Activated T-helper 1 cell treated with anti-CD3 and anti-CD28 coated beads, Interleukin-12 subunit alpha, Interleukin-12 subunit beta, Interleukin-2, Interleukin-4 antibody, amounts not matched to agents 30 ng/mL and 10 ng/mL and 1 ng/mL, durations not matched to agents 14 hours and 24 hours and 36 hours (primary cell): ENCODE measurements at regions not wholly inside any gene's neighbourhood (a gene's known extent, or its start where the extent isn't known, plus 50 kb on each side); places are given as distances from the start of the nearest gene placed in this dataset.

Experiments used
- DNase-seq: peaks from one replicate; pipeline ENCODE4 v3.0.0; 2021; ENCODE audit warnings: low spot score
- H3K27ac Mint-ChIP-seq: one replicate; pipeline ENCODE4 v1.8.0; 2021; ENCODE audit warnings: mild to moderate bottlenecking, mixed read lengths
- H3K27me3 Mint-ChIP-seq: one replicate; pipeline ENCODE4 v1.8.0; 2022; ENCODE audit warnings: mild to moderate bottlenecking, moderate library complexity, mixed read lengths; ENCODE audit not compliant: insufficient read depth
- H3K36me3 Mint-ChIP-seq: one replicate; pipeline ENCODE4 v1.8.0; 2021; ENCODE audit warnings: low read depth, mixed read lengths
- H3K4me1 Mint-ChIP-seq: one replicate; pipeline ENCODE4 v1.8.0; 2021; ENCODE audit warnings: low read depth, mixed read lengths
- H3K4me3 Mint-ChIP-seq: one replicate; pipeline ENCODE4 v1.8.0; 2021; ENCODE audit warnings: mild to moderate bottlenecking, moderate library complexity, mixed read lengths
- H3K9me3 Mint-ChIP-seq: one replicate; pipeline ENCODE4 v1.8.0; 2021; ENCODE audit warnings: mixed read lengths
- intact Hi-C: fragments of 100-400 bp; cut with micrococcal nuclease; formaldehyde crosslinking; loops from one replicate; pipeline ENCODE4 v1.15.1; 2024

DNA sequence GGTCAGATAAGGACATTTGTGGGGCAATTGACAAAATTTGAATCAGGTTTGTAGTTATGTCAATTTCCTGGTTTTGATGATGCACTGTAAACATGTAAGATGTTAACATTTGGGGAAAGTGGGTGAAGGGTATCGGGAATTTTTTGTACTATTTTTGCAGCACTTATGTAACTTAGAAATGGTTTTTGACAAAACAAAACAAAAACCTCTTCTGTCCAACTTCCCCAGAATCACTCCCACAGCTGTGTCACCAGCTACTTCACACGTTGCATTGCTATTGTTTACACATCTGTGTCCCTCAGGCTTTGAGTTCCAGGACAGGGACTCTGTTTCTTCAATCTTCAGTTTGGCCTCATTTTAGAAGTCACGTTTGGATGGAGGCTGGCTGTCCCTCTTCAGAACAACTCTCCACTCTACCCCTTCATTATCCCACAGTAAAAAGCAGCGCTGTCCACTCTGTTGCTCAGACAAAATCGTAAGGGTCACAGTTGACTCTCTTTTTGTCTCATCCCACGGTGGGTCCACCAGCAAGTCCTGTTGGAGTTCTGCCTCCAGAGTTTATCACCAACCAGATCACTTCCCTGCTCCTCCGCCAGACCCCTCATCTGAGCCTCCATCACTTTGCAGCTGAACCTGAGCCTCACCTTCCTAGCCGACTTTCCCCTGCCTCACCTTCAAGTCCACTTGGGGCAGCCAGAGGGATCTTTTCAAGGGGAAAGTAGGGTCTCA lies 63.2 kb downstream of the NENF start:
- Mint-ChIP-seq H3K27ac (no peak overlapping the region), H3K9me3 (no peaks in the 10 kb centered on the region), H3K4me3 (no peak overlapping the region), H3K4me1 (no peaks in the 10 kb centered on the region), H3K36me3 (no peaks in the 10 kb centered on the region), H3K27me3 (peaks cover 9% of the 10 kb centered on the region)
- DNase-seq: no peak
- intact Hi-C loops: no loop called here

DNA sequence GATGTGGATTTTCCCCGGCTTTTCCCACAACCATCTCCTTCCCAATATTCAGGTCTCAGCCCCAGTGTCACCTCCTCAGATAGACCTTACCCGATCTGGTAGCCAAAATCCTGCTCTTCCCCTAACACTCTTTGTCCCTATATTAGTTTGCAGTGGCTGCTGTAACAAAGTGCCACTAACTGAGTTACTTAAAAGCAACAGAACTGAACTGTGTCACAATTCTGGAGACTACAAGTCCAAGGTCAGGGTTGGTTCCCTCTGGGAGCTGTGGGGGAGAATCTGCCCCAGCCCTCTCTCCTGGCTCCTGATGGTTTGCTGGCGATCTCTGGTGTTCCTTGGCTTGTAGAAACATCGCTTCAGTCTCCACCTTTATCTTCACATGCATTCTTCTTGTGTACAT lies 64.0 kb downstream of the NENF start:
- Mint-ChIP-seq H3K4me3 (no peak overlapping the region), H3K36me3 (no peaks in the 10 kb centered on the region), H3K9me3 (no peaks in the 10 kb centered on the region), H3K4me1 (no peaks in the 10 kb centered on the region), H3K27ac (no peak overlapping the region), H3K27me3 (peaks cover 9% of the 10 kb centered on the region)
- intact Hi-C loops: no loop called here
- no peak for DNase-seq

DNA sequence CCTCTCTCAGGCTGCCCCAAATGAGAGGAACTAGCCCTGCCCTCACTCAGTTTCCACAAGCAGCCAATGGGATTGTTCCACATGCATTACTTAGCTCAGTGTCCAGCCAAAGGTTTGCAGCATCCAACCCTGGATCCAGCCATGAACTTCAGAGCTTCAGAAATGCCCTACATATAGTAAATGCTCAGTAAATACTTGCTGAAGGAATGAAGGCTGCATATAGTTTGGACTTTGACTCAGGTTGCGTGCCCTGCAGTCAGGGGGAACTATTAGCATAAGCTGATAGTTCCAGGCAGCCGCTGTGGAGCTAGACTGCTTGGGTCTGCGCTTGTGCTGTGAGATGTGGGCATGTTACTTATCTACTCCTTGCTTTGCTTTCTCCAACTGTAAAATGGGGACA lies 64.8 kb downstream of the NENF start:
- no peak for DNase-seq
- Mint-ChIP-seq H3K27me3 (peaks cover 9% of the 10 kb centered on the region), H3K36me3 (no peaks in the 10 kb centered on the region)

DNA sequence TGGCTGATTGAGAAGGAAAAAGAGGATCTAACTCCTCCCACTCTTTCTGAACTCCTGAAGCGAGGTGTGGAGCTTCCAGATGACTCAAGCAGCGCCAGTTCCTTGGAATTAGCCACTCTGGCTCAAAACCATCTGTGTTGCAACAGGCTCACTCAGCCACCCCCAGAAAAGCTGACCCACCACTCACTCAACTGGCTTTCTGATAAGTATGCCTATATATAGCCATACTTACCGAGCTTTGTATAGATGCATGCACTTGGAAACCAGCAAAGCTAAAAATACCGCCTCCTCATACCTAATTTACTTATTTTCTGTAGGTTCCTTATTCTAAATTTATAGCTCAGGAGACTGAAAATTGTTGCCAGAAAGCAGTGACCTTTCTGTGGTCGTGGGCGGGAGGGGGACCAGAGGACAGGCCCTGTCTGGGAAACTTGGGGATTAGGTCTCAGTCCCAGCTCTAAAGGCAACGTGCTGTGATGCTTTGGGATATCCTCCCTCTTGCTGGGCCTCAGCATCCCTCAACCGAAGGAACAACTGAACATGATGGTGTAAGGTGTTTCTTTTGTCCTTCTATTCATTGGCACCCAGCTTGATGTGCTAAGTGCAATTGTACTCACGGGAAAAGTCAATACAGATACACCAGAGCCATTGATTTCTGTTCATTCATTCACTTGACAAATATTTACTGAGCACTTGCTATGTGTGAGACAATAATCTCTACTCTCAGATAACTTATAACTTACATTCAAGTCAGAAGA lies 65.7 kb downstream of the NENF start:
- H3K4me1 Mint-ChIP-seq: no peaks in the 10 kb centered on the region
- peaks cover 9% of the 10 kb centered on the region for H3K27me3 Mint-ChIP-seq
- H3K36me3 Mint-ChIP-seq: no peaks in the 10 kb centered on the region
- H3K4me3 Mint-ChIP-seq: no peak overlapping the region
- no peaks in the 10 kb centered on the region for H3K9me3 Mint-ChIP-seq
- no peak for DNase-seq
- intact Hi-C loops: no loop called here
- no peak overlapping the region for H3K27ac Mint-ChIP-seq

More for the DNA sequence above, 64.8 kb downstream of the NENF start:
- Mint-ChIP-seq H3K4me3 (no peak overlapping the region), H3K27ac (no peak overlapping the region), H3K4me1 (no peaks in the 10 kb centered on the region), H3K9me3 (no peaks in the 10 kb centered on the region)
- intact Hi-C loops: no loop called here

DNA sequence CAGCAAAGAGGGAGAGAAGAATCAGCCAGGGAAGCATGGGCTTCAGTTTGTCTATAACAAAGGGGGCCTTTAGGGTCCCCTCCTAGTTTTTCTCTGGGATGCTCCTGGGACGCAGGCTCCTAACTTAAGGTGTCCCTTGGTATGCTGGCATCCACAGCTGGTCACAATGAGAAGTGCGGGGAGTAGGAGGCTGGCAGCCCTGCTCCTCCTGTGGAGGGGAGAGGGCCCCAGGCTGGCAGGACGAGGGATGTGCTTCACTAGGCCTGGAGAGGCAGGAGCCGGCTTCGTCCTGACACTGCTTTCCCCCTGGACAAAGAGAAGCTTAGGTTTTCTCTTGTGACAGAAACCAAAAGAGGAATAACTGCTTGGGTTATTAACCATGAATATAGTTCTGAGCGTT lies 67.6 kb downstream of the NENF start:
- peaks cover 6% of the 10 kb centered on the region for H3K27me3 Mint-ChIP-seq
- DNase-seq: no peak
- intact Hi-C loops: no loop called here
- no peaks in the 10 kb centered on the region for H3K9me3 Mint-ChIP-seq
- no peak overlapping the region for H3K4me3 Mint-ChIP-seq
- no peak overlapping the region for H3K27ac Mint-ChIP-seq
- H3K36me3 Mint-ChIP-seq: no peaks in the 10 kb centered on the region
- H3K4me1 Mint-ChIP-seq: no peaks in the 10 kb centered on the region

DNA sequence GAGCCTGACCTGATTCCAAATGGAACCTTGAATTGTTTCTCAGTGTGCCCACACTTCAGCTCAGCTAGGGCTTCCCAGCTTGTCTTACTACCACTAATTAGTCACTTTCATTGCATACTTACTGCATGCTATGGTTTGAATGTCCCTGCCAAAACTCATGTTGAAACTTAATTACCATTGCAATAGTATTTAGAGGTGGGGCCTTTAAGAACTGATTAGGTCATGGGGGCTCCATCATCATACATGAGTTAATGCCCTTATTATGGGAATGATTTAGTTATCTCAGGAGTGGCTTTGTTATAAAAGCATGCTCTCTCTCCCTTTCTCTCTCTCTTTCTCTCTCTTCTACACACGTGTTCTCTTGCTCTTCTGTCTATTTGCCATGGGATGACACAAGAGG lies 68.3 kb downstream of the NENF start:
- intact Hi-C loops: no loop called here
- DNase-seq: no peak
- Mint-ChIP-seq H3K36me3 (no peaks in the 10 kb centered on the region), H3K27me3 (peaks cover 5% of the 10 kb centered on the region), H3K4me1 (no peaks in the 10 kb centered on the region), H3K27ac (no peak overlapping the region), H3K9me3 (no peaks in the 10 kb centered on the region), H3K4me3 (no peak overlapping the region)

DNA sequence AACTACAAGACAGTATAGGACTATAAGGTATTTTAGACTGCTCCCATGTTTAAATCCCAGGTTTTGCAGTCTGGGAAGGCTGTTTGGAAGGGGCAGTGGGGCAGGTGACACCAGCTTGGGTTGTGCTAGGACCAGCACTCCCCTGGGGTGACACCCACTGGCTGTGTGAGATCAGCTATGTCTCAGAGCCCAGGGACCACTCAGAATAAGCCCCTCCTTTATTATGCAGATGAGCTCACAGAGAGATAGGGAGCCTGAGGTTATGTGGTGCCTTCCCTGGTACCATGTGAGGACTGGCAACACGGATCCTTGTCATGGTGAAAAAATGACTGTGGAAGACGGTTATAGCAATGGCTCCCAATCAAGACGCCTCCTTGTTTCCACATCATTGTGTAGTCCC lies 71.0 kb downstream of the NENF start:
- Mint-ChIP-seq H3K27ac (no peak overlapping the region), H3K4me1 (no peaks in the 10 kb centered on the region), H3K4me3 (no peak overlapping the region), H3K27me3 (peaks cover 3% of the 10 kb centered on the region), H3K36me3 (no peaks in the 10 kb centered on the region), H3K9me3 (no peaks in the 10 kb centered on the region)
- no peak for DNase-seq
- intact Hi-C loops: no loop called here

DNA sequence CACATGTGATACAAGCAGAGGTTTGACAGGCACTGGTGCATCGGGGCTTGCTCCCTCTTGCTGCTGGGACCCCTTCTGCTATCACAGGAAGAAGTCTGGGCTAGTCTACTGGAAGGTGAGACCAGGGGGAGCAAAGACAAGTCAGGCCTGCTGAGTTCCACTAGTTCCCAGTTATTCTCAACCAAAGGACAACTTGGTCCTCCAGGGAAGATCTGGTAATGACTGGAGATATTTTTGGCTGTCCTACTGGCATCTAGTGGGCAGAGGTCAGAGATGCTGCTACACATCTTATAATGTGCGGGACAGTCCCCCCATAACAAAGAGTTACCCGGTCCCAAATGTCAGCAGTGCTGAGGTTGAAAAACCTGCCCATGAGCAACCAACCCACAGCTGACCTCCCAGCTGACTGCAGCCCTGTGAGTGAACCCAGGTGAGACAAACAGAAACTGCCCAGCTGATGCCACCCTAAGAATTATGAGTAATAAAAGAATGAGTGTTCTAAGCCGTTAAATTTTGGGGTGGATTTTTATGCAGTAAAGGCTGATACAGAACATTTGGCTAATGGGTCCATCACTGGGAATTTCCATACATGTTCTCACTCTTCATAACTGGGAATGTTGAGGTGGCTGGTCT lies 71.6 kb downstream of the NENF start:
- Mint-ChIP-seq H3K27me3 (peaks cover 7% of the 10 kb centered on the region), H3K27ac (no peak overlapping the region), H3K36me3 (no peaks in the 10 kb centered on the region), H3K4me1 (no peaks in the 10 kb centered on the region), H3K4me3 (no peak overlapping the region), H3K9me3 (no peaks in the 10 kb centered on the region)
- DNase-seq: no peak
- intact Hi-C loops: no loop called here

DNA sequence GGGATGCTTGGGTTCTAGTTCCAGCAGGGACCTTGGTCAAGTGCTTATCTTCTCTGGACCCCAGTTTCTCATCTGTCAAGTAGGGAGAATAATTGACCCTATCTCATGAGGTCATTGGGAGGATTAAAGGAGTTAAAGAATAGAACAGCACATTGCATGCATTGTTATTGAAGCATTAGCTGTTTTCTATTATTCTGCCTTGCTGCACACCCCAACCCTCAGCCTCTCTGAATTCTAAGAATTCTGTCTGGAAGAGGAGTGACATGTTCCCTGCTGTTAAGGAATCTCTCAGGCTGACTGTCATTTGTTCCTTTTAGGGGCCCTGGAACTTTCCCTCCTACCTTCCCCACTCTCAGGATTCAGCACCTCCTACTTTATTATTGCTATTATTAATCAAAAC lies 73.9 kb downstream of the NENF start:
- intact Hi-C loops: no loop called here
- peaks cover 22% of the 10 kb centered on the region for H3K27me3 Mint-ChIP-seq
- H3K4me3 Mint-ChIP-seq: no peak overlapping the region
- no peak for DNase-seq
- no peaks in the 10 kb centered on the region for H3K9me3 Mint-ChIP-seq
- H3K27ac Mint-ChIP-seq: no peak overlapping the region
- no peaks in the 10 kb centered on the region for H3K4me1 Mint-ChIP-seq
- no peaks in the 10 kb centered on the region for H3K36me3 Mint-ChIP-seq

DNA sequence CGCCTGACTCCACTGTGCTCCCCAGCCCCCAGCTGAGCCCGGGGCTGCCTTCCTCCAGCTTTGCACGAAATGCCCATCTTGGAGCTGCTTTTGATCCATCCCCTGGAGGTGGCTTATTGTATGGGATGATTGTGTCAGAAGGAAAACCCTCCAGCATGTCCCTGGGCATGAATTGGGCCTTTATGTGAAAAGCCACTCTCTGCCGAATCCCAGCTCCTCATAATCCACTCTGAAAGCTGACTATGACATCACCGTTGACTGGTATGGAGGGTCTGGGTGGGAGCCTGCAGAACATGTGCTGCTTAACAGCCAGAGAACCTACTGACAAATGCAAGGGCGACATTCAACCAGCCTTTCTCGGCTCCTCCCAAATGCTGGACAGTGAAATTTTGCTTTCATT lies 74.6 kb downstream of the NENF start:
- H3K9me3 Mint-ChIP-seq: no peaks in the 10 kb centered on the region
- H3K4me3 Mint-ChIP-seq: no peak overlapping the region
- no peaks in the 10 kb centered on the region for H3K36me3 Mint-ChIP-seq
- H3K4me1 Mint-ChIP-seq: no peaks in the 10 kb centered on the region
- no peak overlapping the region for H3K27ac Mint-ChIP-seq
- H3K27me3 Mint-ChIP-seq: peaks cover 26% of the 10 kb centered on the region
- intact Hi-C loops: no loop called here
- no peak for DNase-seq

DNA sequence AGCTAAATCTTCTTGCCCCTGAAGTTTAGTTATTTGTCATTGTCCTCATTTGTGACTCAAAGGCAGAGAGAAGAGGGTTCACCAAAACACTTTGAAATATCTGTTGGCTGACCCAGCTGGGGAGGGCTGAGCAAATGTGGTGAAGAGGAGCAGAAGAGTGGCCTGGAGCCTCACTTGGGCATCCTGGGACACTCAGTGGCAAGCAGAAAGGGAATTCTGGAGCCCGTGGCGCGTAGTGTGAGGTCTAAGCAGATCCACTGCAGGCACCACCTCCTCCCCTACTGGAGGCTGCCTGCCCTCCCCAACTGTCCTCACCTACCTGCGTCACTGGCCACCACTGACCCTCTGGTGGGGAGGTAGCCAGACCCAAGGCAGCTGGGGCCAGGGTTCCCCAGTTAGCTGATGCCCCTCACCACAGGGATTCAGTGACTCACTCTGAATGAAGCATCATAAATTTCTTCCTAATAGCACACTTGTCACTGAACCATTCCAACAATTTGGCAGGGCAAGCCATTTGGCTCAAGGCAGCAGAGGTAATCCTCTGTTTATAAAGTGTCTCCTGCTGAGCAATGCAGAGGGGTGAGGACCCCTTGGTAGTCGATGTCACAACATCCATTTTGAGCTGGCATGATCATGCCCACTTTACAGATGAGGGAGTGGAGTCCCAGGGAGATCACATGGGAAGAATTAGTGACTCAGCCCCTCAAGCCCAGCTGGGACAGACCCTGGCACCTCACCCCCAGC lies 80.3 kb downstream of the NENF start:
- no peaks in the 10 kb centered on the region for H3K9me3 Mint-ChIP-seq
- DNase-seq: no peak
- H3K36me3 Mint-ChIP-seq: no peaks in the 10 kb centered on the region
- peaks cover 61% of the 10 kb centered on the region for H3K27me3 Mint-ChIP-seq
- intact Hi-C loops: no loop called here
- no peak overlapping the region for H3K4me3 Mint-ChIP-seq
- no peak overlapping the region for H3K27ac Mint-ChIP-seq
- H3K4me1 Mint-ChIP-seq: no peaks in the 10 kb centered on the region

DNA sequence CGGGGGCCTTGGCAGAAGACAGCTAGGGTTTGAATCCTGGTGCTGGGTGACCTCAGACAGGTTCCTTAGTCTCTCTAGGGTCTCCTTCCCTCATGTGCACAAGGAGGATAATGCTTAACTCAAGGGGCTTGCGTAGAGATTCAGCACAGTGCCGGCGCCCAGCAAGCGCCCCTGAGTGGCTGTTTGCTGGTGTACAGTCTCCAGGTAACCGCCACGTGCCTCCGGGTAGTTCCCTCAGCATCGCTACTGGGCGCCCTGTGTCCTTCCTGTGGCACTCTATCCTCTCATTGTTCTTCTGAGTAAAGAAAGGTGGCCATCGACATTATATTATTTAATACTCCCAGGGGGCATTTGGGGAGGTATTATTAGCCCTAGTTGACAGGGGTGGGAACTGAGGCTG lies 80.9 kb downstream of the NENF start:
- DNase-seq: no peak
- Mint-ChIP-seq H3K9me3 (no peaks in the 10 kb centered on the region), H3K27me3 (peaks cover 61% of the 10 kb centered on the region), H3K4me1 (no peaks in the 10 kb centered on the region), H3K27ac (no peak overlapping the region), H3K36me3 (no peaks in the 10 kb centered on the region), H3K4me3 (no peak overlapping the region)
- intact Hi-C loops: no loop called here
